Suprapubic skin (tissue), 3 donors: ENCODE measurements at regions not wholly inside any gene's neighbourhood (a gene's known extent, or its start where the extent isn't known, plus 50 kb on each side); places are given as distances from the start of the nearest gene placed in this dataset.

Experiments
- CTCF ChIP-seq, 2 donors: fragments of 200-600 bp in 1 of 2; fragments of 450-650 bp in 1 of 2; sonication (generic) in 1 of 2; IDR thresholded peaks; one replicate each; pipeline ENCODE4 v1.5.1; 2016 to 2019; ENCODE audit warnings: antibody characterized with exemption in 2 of 2, mild to moderate bottlenecking in 1 of 2, moderate library complexity in 1 of 2
- POLR2A ChIP-seq, 2 donors: fragments of 450-650 bp; IDR thresholded peaks; one replicate each; pipeline ENCODE4 v1.6.1; 2017; ENCODE audit warnings: antibody characterized with exemption in 2 of 2, mild to moderate bottlenecking in 2 of 2, moderate library complexity in 2 of 2

- TF ChIP-seq CTCF (IDR thresholded peaks at IDR 0.05): no peak
- no peak for TF ChIP-seq POLR2A (IDR thresholded peaks at IDR 0.05)
These were observed 331.0 kb upstream of the RGMA start for GRCh38 chr15:93420050-93420452.
